ENCODE measurements at regions not wholly inside any gene's neighbourhood (a gene's known extent, or its start where the extent isn't known, plus 50 kb on each side); places are given as distances from the start of the nearest gene placed in this dataset.

- TF ChIP-seq CTCF (conservative IDR thresholded peaks at IDR 0.05; ENCODE audit: low read depth, low read length): peak; percentile 86
- H3K4me3 ChIP-seq (ENCODE audit: low read length): no peak overlapping the region
- peak; percentile 59 for DNase-seq (ENCODE audit: low read depth)
Observed at GRCh38 chr14:32254952-32255679, 52.0 kb upstream of the RNU6-8 start.

GRCh38 chr14:32255789-32256188 is 52.7 kb upstream of the RNU6-8 start:
- TF ChIP-seq CTCF (conservative IDR thresholded peaks at IDR 0.05; ENCODE audit: low read depth, low read length): no peak
- DNase-seq (ENCODE audit: low read depth): no peak
- no peak overlapping the region for H3K4me3 ChIP-seq (ENCODE audit: low read length)

- DNase-seq (ENCODE audit: low read depth): no peak
- no peak for TF ChIP-seq CTCF (conservative IDR thresholded peaks at IDR 0.05; ENCODE audit: low read depth, low read length)
- no peak overlapping the region for H3K4me3 ChIP-seq (ENCODE audit: low read length)
Observed at GRCh38 chr14:32256576-32256975, 53.5 kb upstream of the RNU6-8 start.

- no peak for DNase-seq (ENCODE audit: low read depth)
- TF ChIP-seq CTCF (conservative IDR thresholded peaks at IDR 0.05; ENCODE audit: low read depth, low read length): no peak
- no peak overlapping the region for H3K4me3 ChIP-seq (ENCODE audit: low read length)
Observed at GRCh38 chr14:32258336-32258993, 55.4 kb upstream of the RNU6-8 start.

GRCh38 chr14:32259368-32260013 is 56.4 kb upstream of the RNU6-8 start:
- no peak overlapping the region for H3K4me3 ChIP-seq (ENCODE audit: low read length)
- TF ChIP-seq CTCF (conservative IDR thresholded peaks at IDR 0.05; ENCODE audit: low read depth, low read length): no peak
- no peak for DNase-seq (ENCODE audit: low read depth)

- H3K4me3 ChIP-seq (ENCODE audit: low read length): no peak overlapping the region
- DNase-seq (ENCODE audit: low read depth): no peak
- TF ChIP-seq CTCF (conservative IDR thresholded peaks at IDR 0.05; ENCODE audit: low read depth, low read length): no peak
Observed at GRCh38 chr14:32263939-32264567, 61.0 kb upstream of the RNU6-8 start.

Data from retinal pigment epithelial cell (primary cell).